ENCODE measurements at regions not wholly inside any gene's neighbourhood (a gene's known extent, or its start where the extent isn't known, plus 50 kb on each side); places are given as distances from the start of the nearest gene placed in this dataset.

DNA sequence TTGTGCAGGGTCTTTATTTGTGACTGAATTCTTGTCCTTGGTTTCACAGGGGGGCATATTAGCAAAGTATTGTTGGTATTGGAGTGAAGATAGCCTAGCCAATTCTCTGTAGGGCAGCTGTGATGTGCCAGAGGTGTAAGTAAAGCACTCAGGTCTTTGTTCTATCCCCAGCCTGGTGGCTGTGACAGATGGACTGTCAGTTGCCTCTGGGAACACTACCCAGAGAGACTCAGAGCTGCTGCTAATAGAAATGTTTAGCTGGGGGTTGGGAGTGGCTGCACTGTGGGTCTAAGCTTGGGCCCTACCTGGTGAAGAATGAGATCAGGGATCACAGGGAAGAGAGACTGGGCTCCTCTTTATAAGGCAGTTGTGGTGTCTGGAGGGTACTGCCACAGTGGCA lies 1006.5 kb upstream of the TYRP1 start:
- no peaks in the 10 kb centered on the region for H3K36me3 ChIP-seq (ENCODE audit: low read depth, low read length)
- H2AFZ ChIP-seq (ENCODE audit: low read length) = no peak overlapping the region
- H3K9me3 ChIP-seq (ENCODE audit: low read length) = no peaks in the 10 kb centered on the region
- H3K27ac ChIP-seq (ENCODE audit: low read length) = no peak overlapping the region
- ATAC-seq (no peak), DNase-seq (no peak)
- no peaks in the 10 kb centered on the region for H4K20me1 ChIP-seq (ENCODE audit: low read length)
- TF ChIP-seq EZH2 (IDR thresholded peaks at IDR 0.05; ENCODE audit: low read length, unreplicated experiment) (no peak), EZH2phosphoT487 (IDR thresholded peaks at IDR 0.05; ENCODE audit: borderline replicate concordance, low read length) (no peak), CTCF (conservative IDR thresholded peaks at IDR 0.05; ENCODE audit: low read depth, low read length) (no peak)
- intact Hi-C loops (cut with micrococcal nuclease) = no loop called here
- no peak overlapping the region for H3K4me3 ChIP-seq (ENCODE audit: low read length)
- no peaks in the 10 kb centered on the region for H3K9me2 ChIP-seq (replicated peaks; ENCODE audit: low read length)
- ChIA-PET POLR2A (ENCODE audit: unreplicated experiment) (no interaction called here), CTCF (no interaction called here)
- no peaks in the 10 kb centered on the region for H3F3A ChIP-seq (ENCODE audit: low read length, unreplicated experiment)
- BruUV-seq (replicated peaks) = no TSS peak
- H3K4me1 ChIP-seq (ENCODE audit: insufficient read depth, low read length) = no peaks in the 10 kb centered on the region
- no peaks in the 10 kb centered on the region for H3K79me2 ChIP-seq (ENCODE audit: low read length)
- no peak overlapping the region for H3K4me2 ChIP-seq (ENCODE audit: low read length)
- H3K27me3 ChIP-seq (ENCODE audit: low read length) = no peaks in the 10 kb centered on the region
- H3K9ac ChIP-seq (ENCODE audit: low read length) = no peak overlapping the region

DNA sequence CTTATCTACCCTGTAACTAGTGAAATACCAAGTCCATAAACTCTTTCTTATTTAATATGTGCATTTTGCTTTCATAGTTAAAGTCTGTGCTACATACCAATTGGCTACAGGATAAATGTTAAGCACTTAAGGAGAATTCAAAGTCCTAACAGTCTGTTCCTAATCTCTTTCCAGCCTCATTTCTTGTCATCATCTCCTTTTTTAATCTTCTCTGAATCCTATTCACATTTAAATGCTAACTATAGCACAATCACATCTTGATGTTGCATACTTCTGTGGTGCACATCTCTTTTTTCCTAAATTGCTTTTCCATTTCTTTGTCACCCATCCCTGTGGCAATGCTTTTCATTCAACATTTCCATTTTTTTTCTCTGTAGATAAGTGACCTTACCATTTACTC lies 996.1 kb upstream of the TYRP1 start:
- Histone ChIP-seq H3K4me2 (ENCODE audit: low read length) (no peak overlapping the region), H3K9me2 (replicated peaks; ENCODE audit: low read length) (no peaks in the 10 kb centered on the region), H3K9me3 (ENCODE audit: low read length) (no peaks in the 10 kb centered on the region), H3K27ac (ENCODE audit: low read length) (no peak overlapping the region), H3K4me1 (ENCODE audit: insufficient read depth, low read length) (no peaks in the 10 kb centered on the region), H3K79me2 (ENCODE audit: low read length) (no peaks in the 10 kb centered on the region), H4K20me1 (ENCODE audit: low read length) (no peaks in the 10 kb centered on the region), H3K9ac (ENCODE audit: low read length) (no peak overlapping the region), H3F3A (ENCODE audit: low read length, unreplicated experiment) (no peaks in the 10 kb centered on the region), H3K27me3 (ENCODE audit: low read length) (no peaks in the 10 kb centered on the region), H3K36me3 (ENCODE audit: low read depth, low read length) (no peaks in the 10 kb centered on the region), H3K4me3 (ENCODE audit: low read length) (no peak overlapping the region), H2AFZ (ENCODE audit: low read length) (no peak overlapping the region)
- DNase-seq (no peak), ATAC-seq (no peak)
- POLR2A ChIA-PET (ENCODE audit: unreplicated experiment) = no interaction called here
- intact Hi-C loops (cut with micrococcal nuclease) = no loop called here
- no TSS peak for BruUV-seq (replicated peaks)
- no peak for TF ChIP-seq EZH2 (IDR thresholded peaks at IDR 0.05; ENCODE audit: low read length, unreplicated experiment)
- TF ChIP-seq CTCF (conservative IDR thresholded peaks at IDR 0.05; ENCODE audit: low read depth, low read length) = no peak
- TF ChIP-seq EZH2phosphoT487 (IDR thresholded peaks at IDR 0.05; ENCODE audit: borderline replicate concordance, low read length) = no peak
- CTCF ChIA-PET = no interaction called here

DNA sequence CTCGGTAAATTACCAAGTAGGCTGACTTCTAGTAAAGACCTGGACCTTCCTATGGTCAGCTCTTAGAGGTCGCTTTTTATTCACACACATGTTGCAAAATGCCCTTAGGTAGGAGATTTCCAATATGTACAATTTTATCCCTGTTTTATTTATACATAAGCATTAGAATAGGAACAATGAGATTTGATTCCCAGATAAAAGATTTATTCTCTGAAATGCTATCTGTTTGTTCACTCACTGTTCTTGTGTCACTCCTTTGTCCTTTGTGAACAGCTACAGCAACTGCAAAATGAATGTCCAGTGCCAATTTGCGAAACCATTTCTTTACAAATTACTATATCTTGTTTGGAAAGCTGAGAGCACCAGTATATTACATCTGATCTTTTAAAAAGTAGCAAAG lies 991.5 kb upstream of the TYRP1 start:
- ATAC-seq (no peak), DNase-seq (no peak)
- Histone ChIP-seq H3K27ac (ENCODE audit: low read length) (no peak overlapping the region), H3K27me3 (ENCODE audit: low read length) (no peaks in the 10 kb centered on the region), H3K4me1 (ENCODE audit: insufficient read depth, low read length) (no peaks in the 10 kb centered on the region), H3K9ac (ENCODE audit: low read length) (no peak overlapping the region), H3K4me2 (ENCODE audit: low read length) (no peak overlapping the region), H2AFZ (ENCODE audit: low read length) (no peak overlapping the region), H3K36me3 (ENCODE audit: low read depth, low read length) (no peaks in the 10 kb centered on the region), H3K9me3 (ENCODE audit: low read length) (no peaks in the 10 kb centered on the region), H4K20me1 (ENCODE audit: low read length) (no peaks in the 10 kb centered on the region), H3F3A (ENCODE audit: low read length, unreplicated experiment) (no peaks in the 10 kb centered on the region), H3K9me2 (replicated peaks; ENCODE audit: low read length) (no peaks in the 10 kb centered on the region), H3K4me3 (ENCODE audit: low read length) (no peak overlapping the region), H3K79me2 (ENCODE audit: low read length) (no peaks in the 10 kb centered on the region)
- intact Hi-C loops (cut with micrococcal nuclease) = no loop called here
- POLR2A ChIA-PET (ENCODE audit: unreplicated experiment) = no interaction called here
- BruUV-seq (replicated peaks) = no TSS peak
- CTCF ChIA-PET = no interaction called here
- no peak for TF ChIP-seq CTCF (conservative IDR thresholded peaks at IDR 0.05; ENCODE audit: low read depth, low read length)
- no peak for TF ChIP-seq EZH2phosphoT487 (IDR thresholded peaks at IDR 0.05; ENCODE audit: borderline replicate concordance, low read length)
